Iris pigment epithelial cell (primary cell): ENCODE measurements at regions not wholly inside any gene's neighbourhood (a gene's known extent, or its start where the extent isn't known, plus 50 kb on each side); places are given as distances from the start of the nearest gene placed in this dataset.
A peak's percentile ranks its signal among the peaks of the same experiment; 100 is the strongest.
"Not testable (repeated sequence)": the region's sequence is repeated elsewhere in the genome, so short reads cannot be mapped to it uniquely, and the experiment has no call there.

Experiments used
- DNase-seq: peaks from one replicate; pipeline ENCODE4 v3.0.0-alpha.2; 2011; ENCODE audit warnings: low read depth

DNA sequence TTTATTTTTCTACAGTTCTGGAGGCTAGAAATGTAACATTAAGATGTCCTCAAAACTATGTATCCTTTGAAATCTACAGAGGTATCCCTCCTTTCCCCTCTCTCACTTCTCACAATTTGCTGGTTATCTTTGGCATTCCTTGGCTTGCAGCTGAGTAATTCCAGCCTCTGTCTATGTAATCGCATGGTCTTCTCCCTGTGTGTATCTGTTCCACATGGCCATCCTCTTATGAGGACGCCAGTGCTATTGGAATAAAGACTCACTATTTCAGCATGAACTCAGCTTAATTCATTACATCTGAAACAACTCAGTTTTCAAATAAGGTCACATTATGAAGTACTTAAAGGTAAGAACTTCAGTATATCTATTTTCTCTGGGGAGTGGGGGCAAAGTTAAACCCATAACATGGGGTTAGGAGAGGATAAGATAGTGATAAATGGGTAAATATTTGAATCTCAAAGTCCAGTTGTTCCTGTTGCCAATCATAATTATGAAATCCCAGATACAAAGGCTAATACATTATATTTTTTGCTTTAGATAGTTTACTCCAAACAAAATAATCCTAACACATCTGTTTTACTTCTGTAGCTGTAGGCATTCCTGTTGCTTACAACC lies 1290.8 kb downstream of the NCAM2 start:
- DNase-seq = no peak

DNA sequence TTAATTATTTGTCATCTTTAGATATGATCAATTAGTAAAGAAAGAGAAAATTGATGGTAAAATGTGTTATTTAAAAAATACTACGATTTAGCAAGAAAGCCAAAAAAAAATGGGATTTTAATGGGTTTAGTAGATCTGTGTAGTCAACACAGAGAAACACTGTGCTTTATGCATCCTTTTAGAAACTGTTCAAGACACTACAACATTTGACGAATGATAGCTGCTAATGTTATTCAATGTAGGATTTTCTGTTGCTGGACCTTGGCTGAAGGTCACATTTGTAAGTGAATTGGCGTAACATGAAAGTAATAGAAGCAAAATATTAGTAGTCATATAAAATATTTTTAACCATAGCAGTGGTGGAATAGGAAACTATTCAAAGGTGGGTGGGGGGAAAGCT lies 1293.9 kb downstream of the NCAM2 start:
- no peak for DNase-seq

DNA sequence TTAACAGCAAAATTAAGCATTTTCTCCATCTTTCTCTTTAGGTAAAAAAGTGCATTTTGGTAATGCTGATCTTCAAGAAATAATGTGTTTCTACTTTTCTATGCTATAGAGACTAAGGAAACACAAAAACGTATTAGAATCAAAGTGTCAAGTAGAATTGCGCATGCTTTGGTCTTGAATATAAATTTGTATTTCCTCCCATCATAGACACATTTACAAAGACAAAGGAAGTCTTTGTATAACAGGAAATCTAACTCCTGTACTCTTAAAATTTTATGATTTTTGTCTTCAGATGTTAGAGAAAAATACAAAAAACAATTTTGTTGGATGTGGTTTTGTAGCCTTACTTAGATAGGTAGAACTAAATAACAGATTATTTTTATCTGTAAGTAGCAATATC lies 1299.4 kb downstream of the NCAM2 start:
- no peak for DNase-seq

DNA sequence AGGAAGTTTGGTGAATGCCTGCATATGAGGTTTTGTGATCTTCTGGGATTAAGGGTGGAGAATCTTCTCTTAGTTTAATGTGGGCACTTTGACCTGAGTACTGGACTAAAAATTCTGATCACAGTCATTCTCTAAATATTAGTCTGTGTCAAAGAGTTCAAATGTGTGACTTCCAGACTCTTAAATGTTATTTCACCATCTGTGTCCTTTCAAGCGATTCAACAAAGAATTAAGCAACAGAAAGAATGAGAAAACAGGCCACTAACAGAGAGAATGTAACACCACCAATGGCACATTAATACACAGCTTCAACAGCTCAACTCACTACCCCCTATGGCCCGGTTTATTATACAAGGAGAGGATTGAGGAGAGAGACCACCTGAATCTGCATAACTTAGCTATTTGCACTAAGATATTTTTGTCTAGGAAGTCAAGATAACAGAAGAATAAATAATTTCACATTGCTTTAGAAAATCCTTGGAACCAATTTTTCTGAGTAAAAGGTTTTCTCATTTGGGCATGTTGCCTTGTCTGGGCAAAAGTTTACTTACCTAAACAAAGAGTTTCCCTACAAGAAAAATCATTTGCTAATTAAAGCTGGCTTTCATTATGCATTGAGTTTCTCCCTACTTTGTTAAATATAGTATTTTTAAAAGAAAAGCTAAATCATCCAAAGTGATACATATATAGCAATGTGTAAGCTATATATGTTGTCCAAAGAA lies 1313.7 kb downstream of the NCAM2 start:
- DNase-seq = no peak

DNA sequence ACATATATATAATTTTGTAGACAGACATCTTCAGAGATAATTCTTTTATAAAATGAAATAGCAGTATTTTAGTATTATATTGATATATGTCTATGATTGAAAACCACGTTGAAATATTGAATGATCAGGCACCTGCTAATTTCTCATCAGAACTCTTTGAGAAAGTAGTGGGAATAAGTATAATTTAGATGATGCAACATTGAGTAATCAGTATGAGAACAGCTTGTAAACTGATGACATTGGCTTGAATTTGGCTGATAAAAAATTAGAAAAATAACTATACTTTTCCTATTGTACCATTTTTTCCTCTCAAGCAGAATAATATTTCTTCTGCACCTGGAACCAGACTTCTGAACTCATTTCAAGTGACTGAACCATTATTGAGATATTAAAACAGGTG lies 1316.8 kb downstream of the NCAM2 start:
- no peak for DNase-seq

DNA sequence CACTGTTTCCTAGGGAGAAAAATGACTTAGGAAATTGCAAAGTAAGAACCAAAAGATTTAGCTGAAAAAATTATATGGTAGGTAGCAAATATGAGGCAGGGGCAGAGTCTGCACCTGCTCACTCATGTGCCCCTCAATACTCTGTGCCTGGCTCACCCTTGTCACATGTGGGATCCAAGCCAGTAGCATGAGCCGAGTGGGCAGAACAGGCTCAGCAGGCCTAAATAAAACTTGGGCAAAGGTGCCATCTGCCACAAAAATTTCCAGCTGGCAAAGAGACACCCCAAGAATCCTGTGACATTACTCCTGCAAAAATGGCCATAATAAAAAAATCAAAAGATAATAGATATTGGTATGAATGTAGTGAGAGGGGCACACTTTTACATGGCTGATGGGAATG lies 1321.2 kb downstream of the NCAM2 start:
- DNase-seq = no peak

DNA sequence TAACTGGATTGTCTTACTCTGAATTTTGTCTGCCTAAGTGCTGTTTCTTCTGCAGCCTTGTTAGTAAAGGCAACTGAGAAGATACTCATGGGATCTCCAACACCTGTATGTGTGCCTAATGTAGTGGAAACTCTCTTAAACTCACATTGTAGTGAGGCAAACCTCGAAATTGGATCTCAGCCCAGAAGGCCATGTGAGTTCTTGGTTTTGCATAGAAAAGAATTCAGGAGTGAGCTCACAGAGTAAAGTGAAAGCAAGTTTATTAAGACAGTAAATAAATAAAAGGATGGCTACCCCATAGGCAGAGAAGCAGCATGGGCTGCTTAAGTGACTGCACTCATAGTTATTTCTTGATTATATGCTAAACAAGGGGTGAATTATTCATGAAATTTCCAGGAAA lies 1344.7 kb downstream of the NCAM2 start:
- peak; percentile 29 for DNase-seq

DNA sequence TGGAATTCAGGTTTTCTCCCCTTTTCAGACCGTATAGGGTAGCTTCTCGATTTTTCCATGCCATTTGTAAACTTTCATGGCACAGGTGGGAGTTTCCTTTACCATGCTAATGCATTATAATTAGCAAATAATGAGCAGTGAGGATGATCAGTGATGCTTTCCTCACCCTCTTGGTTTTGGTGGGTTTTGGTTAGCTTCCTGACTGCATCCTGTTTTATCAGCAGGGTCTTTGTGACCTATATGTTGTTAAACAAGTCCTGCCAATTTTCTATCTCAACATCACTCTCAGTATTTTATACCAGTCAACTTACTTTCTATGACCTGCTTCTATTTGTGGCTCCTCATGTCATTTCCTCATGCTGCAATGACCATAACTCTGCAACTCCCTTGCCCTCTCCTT lies 1345.1 kb downstream of the NCAM2 start:
- no peak for DNase-seq

DNA sequence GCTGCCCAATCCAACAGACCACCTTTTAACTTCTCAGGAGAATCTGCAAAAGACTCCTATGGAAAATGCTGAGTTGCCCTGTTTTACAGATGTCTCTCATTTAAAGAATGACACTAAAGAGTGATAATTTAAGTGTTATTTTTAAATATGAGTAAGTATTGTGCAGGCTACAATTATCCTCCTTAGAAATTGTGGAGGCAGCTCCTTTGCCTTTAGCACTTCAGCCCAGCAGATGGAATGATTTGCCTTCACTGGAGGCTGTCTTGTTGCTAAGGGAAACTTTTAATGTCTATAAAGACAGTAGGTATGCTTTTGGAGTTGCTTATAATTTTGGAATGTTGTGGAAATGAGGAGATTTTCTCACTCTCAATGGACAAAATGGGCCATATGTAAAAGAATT lies 1345.5 kb downstream of the NCAM2 start:
- DNase-seq = no peak

DNA sequence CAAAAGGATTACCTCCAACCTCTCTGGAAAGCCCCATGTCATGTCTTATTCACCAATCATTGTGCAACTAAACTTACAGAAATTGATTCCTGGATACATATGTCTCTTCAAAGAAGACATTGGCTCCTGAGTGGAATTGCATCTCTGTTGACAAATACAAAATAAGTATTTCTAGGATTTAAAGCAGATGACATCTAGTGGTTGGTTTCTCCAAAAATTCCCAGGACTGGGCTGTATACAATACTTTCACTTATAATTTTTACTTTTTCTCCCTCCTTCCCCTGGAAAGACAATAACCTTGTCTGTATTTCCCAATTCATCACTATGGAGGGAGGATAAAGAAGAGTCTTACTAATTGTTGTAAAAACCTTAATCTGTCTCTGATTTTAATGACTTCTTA lies 1347.4 kb downstream of the NCAM2 start:
- DNase-seq = no peak

DNA sequence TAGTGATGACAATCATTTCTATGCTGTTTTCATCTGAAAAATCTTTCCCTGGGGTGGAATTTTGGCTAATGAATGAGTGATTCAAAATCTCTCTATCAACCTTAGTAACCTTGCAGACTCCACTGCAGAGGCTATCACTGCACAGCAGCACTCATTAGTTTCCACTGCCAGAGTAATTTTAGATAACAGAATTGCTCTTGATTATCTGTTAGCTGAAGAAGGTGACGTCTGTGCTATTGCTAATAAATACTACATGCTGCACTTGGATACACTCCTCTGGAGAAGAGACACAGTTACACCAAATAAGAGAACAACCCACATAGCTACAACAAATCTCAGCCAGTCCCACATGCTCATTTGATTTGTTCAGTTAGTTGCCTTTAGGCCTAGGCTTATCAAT lies 1348.4 kb downstream of the NCAM2 start:
- no peak for DNase-seq

DNA sequence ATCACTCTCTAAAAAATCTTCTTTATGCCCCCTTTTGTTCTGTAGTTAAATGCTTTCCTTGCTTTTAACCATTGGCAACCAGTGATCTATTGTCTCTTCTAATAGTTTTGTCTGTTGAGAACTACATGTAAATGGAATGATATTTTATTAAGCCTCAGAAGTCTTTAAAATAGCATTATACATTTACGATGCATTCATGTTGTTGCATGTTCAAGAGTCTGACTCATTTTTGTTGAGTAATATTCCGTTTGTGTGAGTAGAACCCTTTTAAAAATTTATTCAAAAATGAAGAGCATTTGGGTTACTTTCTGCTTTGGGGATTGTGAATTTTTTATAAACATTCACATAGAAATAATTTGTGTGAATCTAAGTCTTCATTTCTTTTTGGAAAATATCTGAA lies 1352.9 kb downstream of the NCAM2 start:
- no peak for DNase-seq

DNA sequence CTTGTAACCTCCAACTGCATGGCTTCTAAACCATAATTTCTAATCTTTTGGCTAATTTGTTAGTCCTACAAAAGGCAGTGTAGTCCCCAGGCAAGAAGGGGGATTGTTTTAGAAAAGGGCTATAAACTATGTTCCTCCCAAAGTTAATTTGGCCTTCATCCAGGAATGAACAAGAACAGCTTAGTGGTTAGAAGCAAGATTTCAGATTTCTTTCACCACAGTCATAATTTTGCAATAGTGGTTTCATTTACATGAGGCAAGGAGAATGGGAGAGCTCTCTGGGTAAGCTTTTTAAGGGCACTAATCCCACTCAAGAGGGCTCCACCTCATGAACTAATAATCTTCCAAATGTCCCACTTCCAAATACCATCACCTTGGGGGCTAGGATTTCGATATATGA lies 1353.9 kb downstream of the NCAM2 start:
- peak; percentile 1 for DNase-seq

DNA sequence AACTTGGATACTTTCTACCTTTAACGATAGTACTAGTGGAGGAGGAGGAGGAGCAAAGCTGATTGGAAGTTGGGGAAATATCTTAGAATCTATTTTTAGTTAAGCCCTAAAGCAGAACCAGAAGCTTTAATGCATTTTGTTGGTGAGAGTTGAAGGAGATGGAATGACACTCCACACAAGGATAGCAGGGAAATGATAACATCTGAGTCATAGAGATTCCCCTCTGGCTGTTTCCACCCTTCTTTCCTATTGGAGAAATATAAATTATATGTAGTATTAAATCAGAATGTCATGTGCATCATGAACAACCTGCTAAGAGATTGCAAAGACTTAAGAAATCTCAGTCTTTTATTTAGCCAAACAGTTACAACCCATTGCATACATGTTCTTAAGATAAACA lies 1357.7 kb downstream of the NCAM2 start:
- DNase-seq = no peak

DNA sequence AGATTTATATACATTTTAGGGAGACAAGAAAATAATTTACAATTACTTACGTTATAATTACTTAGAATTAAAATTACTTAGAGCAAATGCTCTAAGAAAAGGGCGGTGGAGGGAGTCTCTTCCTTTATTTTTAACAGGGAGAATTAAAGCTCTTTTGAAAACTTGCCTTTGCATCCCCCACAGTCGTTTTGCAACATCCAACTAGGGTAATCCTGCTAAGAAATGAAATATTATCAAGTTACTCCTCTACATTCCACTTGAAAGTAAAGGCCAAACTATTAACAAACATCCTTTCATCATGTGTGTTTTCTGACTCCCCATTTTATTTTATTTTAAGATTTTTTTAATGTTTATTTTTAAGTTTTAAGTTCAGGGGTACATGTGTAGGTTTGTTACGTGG lies 1358.5 kb downstream of the NCAM2 start:
- no peak for DNase-seq

DNA sequence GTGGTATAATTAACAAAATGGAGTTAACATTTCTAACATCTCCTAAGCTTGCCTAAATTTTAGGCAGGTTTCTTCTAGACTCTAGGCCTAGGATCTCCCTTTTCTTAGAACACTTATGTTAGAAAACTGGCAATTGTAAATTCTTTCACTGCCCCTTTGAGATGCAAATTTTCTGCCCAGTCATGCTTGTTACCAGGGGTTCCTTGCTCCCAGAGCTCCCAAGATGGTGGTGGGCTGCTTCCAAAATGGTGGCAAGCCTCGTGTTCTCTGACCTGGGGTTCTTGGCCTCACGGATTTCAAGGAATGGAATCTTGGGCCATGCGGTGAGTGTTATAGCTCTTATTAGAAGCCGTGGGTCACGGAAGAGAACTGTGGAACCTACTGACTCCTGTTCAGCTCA lies 1361.4 kb downstream of the NCAM2 start:
- DNase-seq = not testable (repeated sequence)

DNA sequence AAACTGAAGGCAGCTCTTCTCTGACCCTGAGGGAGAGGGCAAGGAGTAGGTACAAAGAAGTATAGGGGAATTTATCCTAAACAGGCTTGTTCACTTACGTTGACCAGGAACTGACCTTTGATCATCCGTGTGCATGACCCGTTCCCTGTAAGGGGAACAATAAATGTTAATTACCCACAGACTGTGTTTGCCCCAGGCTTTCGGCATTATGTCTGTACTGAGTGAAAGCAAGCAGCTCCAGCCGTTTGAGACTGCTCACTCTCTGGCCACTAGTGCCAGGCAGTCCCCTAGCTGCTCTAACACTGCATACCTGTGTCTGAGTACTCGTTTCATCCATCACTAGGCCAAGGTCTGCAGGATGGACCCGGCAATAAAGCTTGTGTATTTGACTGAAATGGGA lies 1365.3 kb downstream of the NCAM2 start:
- DNase-seq = no peak

DNA sequence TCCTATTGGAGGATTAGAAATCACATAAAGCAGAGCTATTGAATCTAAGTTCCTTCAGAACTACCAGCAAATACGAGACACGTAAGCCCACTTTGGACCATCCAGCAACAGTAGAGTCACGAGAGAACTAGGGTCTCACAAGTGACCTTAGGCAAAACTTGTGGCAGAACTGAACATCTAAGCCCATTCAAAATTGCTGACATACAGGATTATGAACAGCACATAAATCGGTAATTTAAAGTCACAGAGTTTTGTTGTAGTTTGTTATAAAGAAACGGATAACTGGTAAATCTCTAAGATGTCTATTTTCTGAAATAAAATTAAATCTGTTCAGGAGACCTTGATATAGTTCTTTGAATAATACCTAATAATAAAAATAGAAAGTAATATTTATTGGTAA lies 1366.0 kb downstream of the NCAM2 start:
- DNase-seq = no peak

DNA sequence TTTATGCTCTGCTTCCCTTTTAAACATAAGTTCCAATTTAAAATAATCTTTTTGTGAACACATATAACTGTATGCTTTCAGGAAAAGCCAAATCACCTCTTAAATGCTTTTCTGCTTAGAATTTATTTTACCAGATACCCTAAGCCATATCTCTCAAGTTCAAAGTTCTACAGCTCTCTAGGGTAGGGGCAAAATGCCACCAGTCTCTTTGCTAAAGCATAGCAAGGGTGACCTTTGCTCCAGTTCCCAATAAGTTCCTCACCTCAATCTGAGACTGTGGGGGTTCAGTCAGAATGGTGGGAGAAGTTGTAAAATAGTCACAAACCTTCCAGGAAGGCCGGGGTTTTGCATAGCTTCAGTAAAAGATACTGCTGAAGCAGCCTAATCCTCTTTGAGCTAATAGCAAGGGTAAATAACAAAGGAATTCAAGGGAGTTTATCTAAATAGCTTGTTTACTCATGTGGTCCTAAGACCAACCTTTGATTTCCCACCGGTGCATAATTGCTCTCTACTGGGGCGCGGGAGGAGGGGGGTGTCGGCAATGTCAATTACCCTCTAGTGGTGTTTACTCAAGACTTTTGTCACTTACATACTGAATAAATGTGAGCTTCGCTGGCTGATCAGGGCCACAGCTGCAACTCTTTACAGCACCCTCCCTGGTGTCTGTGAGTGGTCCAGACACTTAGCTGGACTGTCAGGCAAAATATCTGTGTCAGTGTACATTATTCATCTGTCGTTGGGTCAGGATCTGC lies 1376.2 kb downstream of the NCAM2 start:
- no peak for DNase-seq

DNA sequence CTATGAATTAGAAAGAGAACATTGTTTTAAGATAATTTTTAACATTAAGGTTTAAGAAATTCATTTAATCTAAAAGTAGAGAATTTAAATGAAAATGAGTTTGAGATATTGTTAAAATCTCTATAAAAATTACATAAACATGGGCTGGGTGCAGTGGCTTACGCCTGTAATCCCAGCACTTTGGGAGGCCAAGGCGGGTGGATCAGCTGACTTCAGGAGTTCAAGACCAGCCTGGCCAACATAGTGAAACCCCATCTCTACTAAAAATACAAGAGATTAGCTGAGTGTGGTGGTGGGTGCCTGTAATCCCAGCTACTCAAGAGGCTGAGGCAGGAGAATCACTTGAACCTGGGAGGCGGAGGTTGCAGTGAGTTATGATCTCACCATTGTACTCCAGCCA lies 1379.6 kb downstream of the NCAM2 start:
- not testable (repeated sequence) for DNase-seq

DNA sequence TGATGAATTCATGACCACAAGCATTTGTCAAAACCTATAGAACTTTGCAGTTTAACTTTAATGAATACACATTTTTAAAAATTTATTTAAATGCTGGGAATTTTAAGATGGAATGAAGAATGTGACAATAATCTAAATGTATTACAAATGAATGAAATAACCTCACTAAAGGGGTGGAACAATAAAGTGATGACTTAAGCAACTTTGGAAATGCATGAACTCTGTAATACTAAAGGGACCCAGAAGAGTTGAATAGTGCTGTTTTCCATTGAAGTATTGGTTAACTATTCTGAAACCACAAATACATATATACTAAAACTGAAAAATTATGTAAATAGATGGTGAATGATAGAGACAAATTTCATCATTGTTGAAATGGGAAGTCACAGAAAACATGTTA lies 1395.1 kb downstream of the NCAM2 start:
- no peak for DNase-seq

DNA sequence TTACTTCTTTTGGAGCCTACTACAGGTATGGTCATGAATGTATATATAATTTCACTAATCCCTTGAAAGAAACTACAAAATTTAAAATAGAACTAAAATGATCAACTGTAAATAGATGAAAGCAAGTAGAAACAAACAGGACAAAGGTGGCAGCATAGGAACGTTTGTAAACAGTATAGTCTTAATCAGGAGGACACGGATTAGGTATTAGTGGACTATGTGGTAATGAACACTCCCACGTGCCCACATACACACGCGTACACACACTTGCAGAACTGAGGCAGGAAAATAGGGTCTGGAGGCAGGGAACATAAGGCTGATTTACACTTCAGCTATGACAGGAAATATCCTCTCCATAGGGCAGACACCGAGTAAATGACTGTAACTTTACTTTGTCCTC lies 1397.8 kb downstream of the NCAM2 start:
- DNase-seq = no peak

DNA sequence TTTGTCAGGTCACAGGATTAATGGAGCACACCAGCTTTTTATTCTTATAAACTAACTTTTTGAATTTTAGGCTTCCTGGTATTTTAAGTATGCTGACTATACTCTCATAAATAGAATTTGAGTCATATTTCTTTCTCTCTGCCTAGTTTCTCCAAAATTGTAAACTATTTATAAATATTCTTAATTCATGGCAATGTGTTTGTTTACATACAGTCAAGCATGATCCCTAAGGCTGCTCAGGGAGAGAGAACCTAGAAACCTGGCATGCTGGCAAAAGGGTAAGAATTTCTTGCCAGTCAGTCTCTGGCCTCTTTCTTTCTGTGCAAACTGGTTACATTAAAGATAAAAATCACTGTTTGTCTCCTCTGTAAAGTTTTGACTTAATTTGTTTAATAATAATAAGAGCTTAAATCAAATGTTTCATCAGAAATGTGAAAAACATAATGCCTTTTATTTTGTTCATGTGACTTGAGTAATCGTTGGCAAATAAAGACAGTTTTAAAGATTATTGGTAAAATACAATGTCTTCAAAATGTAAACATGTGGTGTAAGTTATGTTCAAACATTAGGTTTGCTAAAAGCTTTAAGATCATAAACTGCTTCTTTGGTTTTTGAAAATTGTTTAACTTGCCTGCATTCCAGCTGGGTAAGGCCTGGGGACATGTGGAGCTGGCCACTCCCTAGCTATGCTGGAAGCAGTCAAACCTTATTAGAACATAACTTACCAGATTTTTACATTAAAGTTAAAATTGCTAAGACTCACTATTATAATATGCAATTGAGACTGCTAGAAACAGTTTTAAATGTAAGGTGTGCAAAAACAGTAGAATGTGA lies 1401.7 kb downstream of the NCAM2 start:
- no peak for DNase-seq
